ENCODE measurements at regions not wholly inside any gene's neighbourhood (a gene's known extent, or its start where the extent isn't known, plus 50 kb on each side); places are given as distances from the start of the nearest gene placed in this dataset.

GRCh38 chr9:7507026-7507425 is 292.6 kb downstream of the DMAC1 start:
- TF ChIP-seq SIN3A (IDR thresholded peaks at IDR 0.05; ENCODE audit: borderline replicate concordance, low read depth, low read length) (no peak), ELF1 (IDR thresholded peaks at IDR 0.05) (no peak), TEAD4 (IDR thresholded peaks at IDR 0.05; ENCODE audit: borderline replicate concordance, insufficient read depth) (no peak), MXI1 (IDR thresholded peaks at IDR 0.05; ENCODE audit: low read depth, low read length) (no peak), TAF1 (IDR thresholded peaks at IDR 0.05; ENCODE audit: borderline replicate concordance, low read depth, low read length) (no peak), POLR2AphosphoS5 (IDR thresholded peaks at IDR 0.05; ENCODE audit: low read depth, low read length) (no peak), YY1 (IDR thresholded peaks at IDR 0.05; ENCODE audit: low read depth) (no peak), GATA2 (CRISPR knock-in tag; IDR thresholded peaks at IDR 0.05) (no peak), NRF1 (IDR thresholded peaks at IDR 0.05; ENCODE audit: low read depth, low read length) (no peak), CHD2 (IDR thresholded peaks at IDR 0.05; ENCODE audit: low read length, partially characterized antibody) (no peak), PBX3 (IDR thresholded peaks at IDR 0.05) (no peak), RCOR1 (IDR thresholded peaks at IDR 0.05; ENCODE audit: low read length) (no peak), IRF3 (IDR thresholded peaks at IDR 0.05; ENCODE audit: low read depth, low read length) (no peak), TCF12 (IDR thresholded peaks at IDR 0.05) (no peak), GABPA (IDR thresholded peaks at IDR 0.05; ENCODE audit: low read depth) (no peak), EZH2phosphoT487 (IDR thresholded peaks at IDR 0.05; ENCODE audit: borderline replicate concordance, low read depth) (no peak), SMC3 (IDR thresholded peaks at IDR 0.05; ENCODE audit: low read depth, low read length) (no peak), RXRA (IDR thresholded peaks at IDR 0.05; ENCODE audit: borderline replicate concordance, low read depth) (no peak)
- TF ChIP-seq, protein P1, sequence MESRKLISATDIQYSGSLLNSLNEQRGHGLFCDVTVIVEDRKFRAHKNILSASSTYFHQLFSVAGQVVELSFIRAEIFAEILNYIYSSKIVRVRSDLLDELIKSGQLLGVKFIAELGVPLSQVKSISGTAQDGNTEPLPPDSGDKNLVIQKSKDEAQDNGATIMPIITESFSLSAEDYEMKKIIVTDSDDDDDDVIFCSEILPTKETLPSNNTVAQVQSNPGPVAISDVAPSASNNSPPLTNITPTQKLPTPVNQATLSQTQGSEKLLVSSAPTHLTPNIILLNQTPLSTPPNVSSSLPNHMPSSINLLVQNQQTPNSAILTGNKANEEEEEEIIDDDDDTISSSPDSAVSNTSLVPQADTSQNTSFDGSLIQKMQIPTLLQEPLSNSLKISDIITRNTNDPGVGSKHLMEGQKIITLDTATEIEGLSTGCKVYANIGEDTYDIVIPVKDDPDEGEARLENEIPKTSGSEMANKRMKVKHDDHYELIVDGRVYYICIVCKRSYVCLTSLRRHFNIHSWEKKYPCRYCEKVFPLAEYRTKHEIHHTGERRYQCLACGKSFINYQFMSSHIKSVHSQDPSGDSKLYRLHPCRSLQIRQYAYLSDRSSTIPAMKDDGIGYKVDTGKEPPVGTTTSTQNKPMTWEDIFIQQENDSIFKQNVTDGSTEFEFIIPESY (IDR thresholded peaks at IDR 0.05; ENCODE audit: borderline replicate concordance, low read depth): no peak
- TF ChIP-seq, protein P2, sequence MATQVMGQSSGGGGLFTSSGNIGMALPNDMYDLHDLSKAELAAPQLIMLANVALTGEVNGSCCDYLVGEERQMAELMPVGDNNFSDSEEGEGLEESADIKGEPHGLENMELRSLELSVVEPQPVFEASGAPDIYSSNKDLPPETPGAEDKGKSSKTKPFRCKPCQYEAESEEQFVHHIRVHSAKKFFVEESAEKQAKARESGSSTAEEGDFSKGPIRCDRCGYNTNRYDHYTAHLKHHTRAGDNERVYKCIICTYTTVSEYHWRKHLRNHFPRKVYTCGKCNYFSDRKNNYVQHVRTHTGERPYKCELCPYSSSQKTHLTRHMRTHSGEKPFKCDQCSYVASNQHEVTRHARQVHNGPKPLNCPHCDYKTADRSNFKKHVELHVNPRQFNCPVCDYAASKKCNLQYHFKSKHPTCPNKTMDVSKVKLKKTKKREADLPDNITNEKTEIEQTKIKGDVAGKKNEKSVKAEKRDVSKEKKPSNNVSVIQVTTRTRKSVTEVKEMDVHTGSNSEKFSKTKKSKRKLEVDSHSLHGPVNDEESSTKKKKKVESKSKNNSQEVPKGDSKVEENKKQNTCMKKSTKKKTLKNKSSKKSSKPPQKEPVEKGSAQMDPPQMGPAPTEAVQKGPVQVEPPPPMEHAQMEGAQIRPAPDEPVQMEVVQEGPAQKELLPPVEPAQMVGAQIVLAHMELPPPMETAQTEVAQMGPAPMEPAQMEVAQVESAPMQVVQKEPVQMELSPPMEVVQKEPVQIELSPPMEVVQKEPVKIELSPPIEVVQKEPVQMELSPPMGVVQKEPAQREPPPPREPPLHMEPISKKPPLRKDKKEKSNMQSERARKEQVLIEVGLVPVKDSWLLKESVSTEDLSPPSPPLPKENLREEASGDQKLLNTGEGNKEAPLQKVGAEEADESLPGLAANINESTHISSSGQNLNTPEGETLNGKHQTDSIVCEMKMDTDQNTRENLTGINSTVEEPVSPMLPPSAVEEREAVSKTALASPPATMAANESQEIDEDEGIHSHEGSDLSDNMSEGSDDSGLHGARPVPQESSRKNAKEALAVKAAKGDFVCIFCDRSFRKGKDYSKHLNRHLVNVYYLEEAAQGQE (IDR thresholded peaks at IDR 0.05; ENCODE audit: low read depth, low read length): no peak
- no peaks in the 10 kb centered on the region for H3K9me2 ChIP-seq
- no peak overlapping the region for H2AFZ ChIP-seq (ENCODE audit: low read depth)
- no peak overlapping the region for H3K27ac ChIP-seq (ENCODE audit: low read depth in 2 of 2, low read length in 1 of 2)
- H3K36me3 ChIP-seq (replicated peaks in 1 of 2; ENCODE audit: control insufficient read depth in 1 of 2, insufficient read depth in 2 of 2, low read length in 1 of 2): no peaks in the 10 kb centered on the region
- no peak overlapping the region for H3K4me3 ChIP-seq (ENCODE audit: low read depth in 2 of 2, low read length in 1 of 2)
- 69% methylated on average over 2 of the region's 2 CpGs for WGBS (ENCODE audit: low lambda C conversion rate)
- DNase-seq: no peak
- ChIA-PET POLR2A (no interaction called here), CTCF (no interaction called here)
- no peak overlapping the region for H3K4me2 ChIP-seq
- peaks cover 0 to 11% of the 10 kb centered on the region in 2 experiments; a peak in 2 of 4 replicates for H3K4me1 ChIP-seq (ENCODE audit: control insufficient read depth in 1 of 2, insufficient read depth in 2 of 2, low read depth in 1 of 2, low read length in 1 of 2)
- no peaks in the 10 kb centered on the region for H3K79me2 ChIP-seq (ENCODE audit: insufficient read depth)
- no peaks in the 10 kb centered on the region for H3K9me3 ChIP-seq
- H3K9ac ChIP-seq: no peak overlapping the region
- no peaks in the 10 kb centered on the region for H4K20me1 ChIP-seq (ENCODE audit: insufficient read depth)
- no peaks in the 10 kb centered on the region for H3K27me3 ChIP-seq (ENCODE audit: insufficient read depth)
- H3F3A ChIP-seq (replicated peaks; ENCODE audit: insufficient read depth): no peaks in the 10 kb centered on the region

All from SK-N-SH (cell line).